PC-3 (cell line): ENCODE measurements at regions not wholly inside any gene's neighbourhood (a gene's known extent, or its start where the extent isn't known, plus 50 kb on each side); places are given as distances from the start of the nearest gene placed in this dataset.

Source experiments
- EZH2 ChIP-seq: fragments of 300-600 bp; sonication (generic); IDR thresholded peaks from one replicate; pipeline ENCODE4 v1.6.1; 2017; ENCODE audit warnings: antibody characterized with exemption, mild to moderate bottlenecking, low read length; ENCODE audit not compliant: unreplicated experiment
- EZH2phosphoT487 ChIP-seq: fragments of 300-600 bp; sonication (generic); IDR thresholded peaks from 2 replicates; pipeline ENCODE4 v1.6.1; 2018; ENCODE audit warnings: mild to moderate bottlenecking, antibody characterized with exemption, low read length, borderline replicate concordance
- TF ChIP-seq, protein P1 (sequence below): fragments of 300-600 bp; sonication (generic); conservative IDR thresholded peaks from 2 replicates; pipeline ENCODE4 v1.5.1; 2017; ENCODE audit warnings: antibody characterized with exemption, low read depth, mild to moderate bottlenecking, low read length

DNA sequence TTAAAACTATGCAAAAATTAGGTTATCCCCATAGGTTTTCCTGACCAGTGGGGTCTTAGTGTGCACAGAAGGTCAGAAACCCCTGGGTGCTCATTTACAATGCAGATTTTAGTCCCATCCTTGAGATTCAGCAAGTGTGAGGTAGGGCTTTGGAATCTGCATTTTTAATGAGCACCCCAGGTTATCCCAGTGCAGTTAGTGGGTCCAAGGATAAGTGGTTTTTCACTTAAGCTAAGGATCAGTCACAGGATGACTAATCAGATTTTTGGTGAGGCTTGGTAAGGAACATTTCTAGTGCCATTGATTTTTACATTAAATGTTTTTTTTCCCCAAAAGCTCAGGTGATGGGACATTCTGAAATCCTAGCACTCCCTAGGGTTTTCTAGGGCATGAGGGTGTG, 50.7 kb upstream of the MGAT5 start:
- TF ChIP-seq, protein P1, sequence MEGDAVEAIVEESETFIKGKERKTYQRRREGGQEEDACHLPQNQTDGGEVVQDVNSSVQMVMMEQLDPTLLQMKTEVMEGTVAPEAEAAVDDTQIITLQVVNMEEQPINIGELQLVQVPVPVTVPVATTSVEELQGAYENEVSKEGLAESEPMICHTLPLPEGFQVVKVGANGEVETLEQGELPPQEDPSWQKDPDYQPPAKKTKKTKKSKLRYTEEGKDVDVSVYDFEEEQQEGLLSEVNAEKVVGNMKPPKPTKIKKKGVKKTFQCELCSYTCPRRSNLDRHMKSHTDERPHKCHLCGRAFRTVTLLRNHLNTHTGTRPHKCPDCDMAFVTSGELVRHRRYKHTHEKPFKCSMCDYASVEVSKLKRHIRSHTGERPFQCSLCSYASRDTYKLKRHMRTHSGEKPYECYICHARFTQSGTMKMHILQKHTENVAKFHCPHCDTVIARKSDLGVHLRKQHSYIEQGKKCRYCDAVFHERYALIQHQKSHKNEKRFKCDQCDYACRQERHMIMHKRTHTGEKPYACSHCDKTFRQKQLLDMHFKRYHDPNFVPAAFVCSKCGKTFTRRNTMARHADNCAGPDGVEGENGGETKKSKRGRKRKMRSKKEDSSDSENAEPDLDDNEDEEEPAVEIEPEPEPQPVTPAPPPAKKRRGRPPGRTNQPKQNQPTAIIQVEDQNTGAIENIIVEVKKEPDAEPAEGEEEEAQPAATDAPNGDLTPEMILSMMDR: no peak
- TF ChIP-seq EZH2: no peak
- TF ChIP-seq EZH2phosphoT487: no peak
